Esophagus squamous epithelium (tissue), 4 donors: ENCODE measurements at regions not wholly inside any gene's neighbourhood (a gene's known extent, or its start where the extent isn't known, plus 50 kb on each side); places are given as distances from the start of the nearest gene placed in this dataset.

Source experiments
- CTCF ChIP-seq, 6 experiments: fragments of 450-650 bp in 4 of 6; fragments of 200-600 bp in 2 of 6; sonication (generic) in 2 of 6; IDR thresholded peaks; one replicate each; pipeline ENCODE4 v1.5.1; 2016 to 2019; ENCODE audit warnings: antibody characterized with exemption in 6 of 6, mild to moderate bottlenecking in 4 of 6, moderate library complexity in 4 of 6
- POLR2A ChIP-seq, 4 donors: fragments of 450-650 bp; IDR thresholded peaks; one replicate each; pipeline ENCODE4 v1.6.1; 2017; ENCODE audit warnings: antibody characterized with exemption in 4 of 4, mild to moderate bottlenecking in 4 of 4, moderate library complexity in 3 of 4

GRCh38 chr3:36232797-36233489 lies 147.4 kb upstream of the STAC start:
- TF ChIP-seq CTCF (IDR thresholded peaks at IDR 0.05) (no peak), POLR2A (IDR thresholded peaks at IDR 0.05) (no peak)
